Right lobe of liver (tissue), 4 donors: ENCODE measurements at regions not wholly inside any gene's neighbourhood (a gene's known extent, or its start where the extent isn't known, plus 50 kb on each side); places are given as distances from the start of the nearest gene placed in this dataset.

Source experiments
- CTCF ChIP-seq, 4 donors: fragments of 200-600 bp in 3 of 4; fragments of 450-650 bp in 1 of 4; IDR thresholded peaks; one replicate each; pipeline versions ENCODE4 v1.5.1 to v1.8.0; 2016 to 2022; ENCODE audit warnings: antibody characterized with exemption in 4 of 4, mild to moderate bottlenecking in 2 of 4
- POLR2A ChIP-seq: fragments of 450-650 bp; IDR thresholded peaks from one replicate; pipeline ENCODE4 v1.6.1; 2017; ENCODE audit warnings: antibody characterized with exemption, mild to moderate bottlenecking
- donor health status: DM: no; HTN: no; CAD: no.
- donor health status: DM: no; HTN: no; CAD: no.
- donor health status: DM: no; HTN: yes; CAD: no.

- TF ChIP-seq CTCF (IDR thresholded peaks at IDR 0.05), result no peak
- TF ChIP-seq POLR2A, result no peak
These were observed 157.0 kb upstream of the PRSS1 start for GRCh38 chr7:142592231-142592630.
